CD4-positive, alpha-beta T cell (primary cell): ENCODE measurements at regions not wholly inside any gene's neighbourhood (a gene's known extent, or its start where the extent isn't known, plus 50 kb on each side); places are given as distances from the start of the nearest gene placed in this dataset.
A peak's percentile ranks its signal among the peaks of the same experiment; 100 is the strongest.

Experiments used
- ATAC-seq: fragments of 200-7000 bp; cut with Tn5 transposase; one replicate; pipeline ENCODE4 v1.10.0; 2022; ENCODE audit warnings: mild to moderate bottlenecking; ENCODE audit not compliant: poor library complexity
- CTCF ChIA-PET: fragments of 350-600 bp; sonication (Branson Sonifier 250); formaldehyde crosslinking; loops from one replicate; lab custom pipeline; 2021; ENCODE audit warnings: antibody characterized with exemption, inconsistent platforms; lab: Charles Lee
- POLR2A ChIA-PET: fragments of 350-600 bp; sonication (Branson Sonifier 250); formaldehyde crosslinking; loops from one replicate; lab custom pipeline; 2021; ENCODE audit warnings: antibody characterized with exemption, inconsistent platforms; lab: Charles Lee
- DNase-seq, 14 experiments: peaks; one replicate each; pipeline ENCODE4 v3.0.0-alpha.2; 2013 to 2020; ENCODE audit warnings: mixed read lengths in 2 of 14
- H3K27ac ChIP-seq, 2 donors: one replicate each; pipeline versions ENCODE4 v1.5.1 to v1.7.0; 2013; ENCODE audit warnings: low read length in 2 of 2, low read depth in 1 of 2, mild to moderate bottlenecking in 1 of 2
- H3K27me3 ChIP-seq, 2 experiments: 1 replicate in 1 of 2; 2 replicates in 1 of 2; pipeline versions ENCODE4 v1.6.1 to v1.7.0; 2013; ENCODE audit warnings: low read length in 2 of 2, control low read depth in 1 of 2, mild to moderate bottlenecking in 1 of 2, moderate library complexity in 1 of 2; ENCODE audit not compliant: insufficient read depth in 2 of 2, control insufficient read depth in 1 of 2
- H3K36me3 ChIP-seq: one replicate; pipeline ENCODE4 v1.6.1; 2013; ENCODE audit warnings: low read length, control low read depth; ENCODE audit not compliant: insufficient read depth
- H3K4me1 ChIP-seq: one replicate; pipeline ENCODE4 v1.6.1; 2013; ENCODE audit warnings: low read length, control low read depth; ENCODE audit not compliant: insufficient read depth
- H3K4me3 ChIP-seq: one replicate; pipeline ENCODE4 v1.5.1; 2013; ENCODE audit warnings: mild to moderate bottlenecking, low read length, moderate library complexity
- H3K9me3 ChIP-seq, 2 experiments: 1 replicate in 1 of 2; 2 replicates in 1 of 2; pipeline versions ENCODE4 v1.6.1 to v1.7.0; 2013; ENCODE audit warnings: low read length in 2 of 2, mild to moderate bottlenecking in 2 of 2, control low read depth in 1 of 2, moderate library complexity in 1 of 2; ENCODE audit not compliant: control insufficient read depth in 1 of 2, insufficient read depth in 1 of 2
- H3K27ac Mint-ChIP-seq: one replicate; pipeline ENCODE4 v1.8.0; 2020; ENCODE audit warnings: mixed read lengths
- H3K27me3 Mint-ChIP-seq: one replicate; pipeline ENCODE4 v1.8.0; 2021; ENCODE audit warnings: mixed read lengths
- H3K36me3 Mint-ChIP-seq: one replicate; pipeline ENCODE4 v1.8.0; 2021; ENCODE audit warnings: low read depth, mixed read lengths
- H3K4me1 Mint-ChIP-seq: one replicate; pipeline ENCODE4 v1.8.0; 2021; ENCODE audit warnings: low read depth, mixed read lengths
- H3K4me3 Mint-ChIP-seq: one replicate; pipeline ENCODE4 v1.8.0; 2020; ENCODE audit warnings: mild to moderate bottlenecking, mixed read lengths
- H3K9me3 Mint-ChIP-seq: one replicate; pipeline ENCODE4 v1.8.0; 2020; ENCODE audit warnings: mixed read lengths
- CTCF ChIP-seq: fragments of 200-600 bp; IDR thresholded peaks from one replicate; pipeline ENCODE4 v1.8.0; 2022; ENCODE audit warnings: antibody characterized with exemption, mild to moderate bottlenecking
- intact Hi-C, 2 experiments: fragments of 100-400 bp; cut with DNase I in 1 of 2; cut with micrococcal nuclease in 1 of 2; formaldehyde crosslinking; loops; one replicate each; pipeline versions ENCODE4 v1.15.1 to v1.9.0; 2023 to 2025; cut with DNase I, micrococcal nuclease

GRCh38 chr10:47167591-47167990, 132.4 kb upstream of the GDF10 start:
- no peak for TF ChIP-seq CTCF
- no peak overlapping the region for H3K27ac ChIP-seq
- H3K36me3 ChIP-seq: no peaks in the 10 kb centered on the region
- POLR2A ChIA-PET: interaction anchor here (2.3 to 2.5 kb wide), 2 partner anchors 41 to 120 kb away, joined by 13 to 17 read pairs; no protein-coding TSS in a partner anchor
- no peak overlapping the region for H3K4me3 ChIP-seq
- H3K4me3 Mint-ChIP-seq: peak overlapping the region; percentile 45
- no peaks in the 10 kb centered on the region for H3K9me3 Mint-ChIP-seq
- no peaks in the 10 kb centered on the region for H3K36me3 Mint-ChIP-seq
- no peaks in the 10 kb centered on the region for H3K27me3 ChIP-seq
- H3K4me1 ChIP-seq: peaks cover 31% of the 10 kb centered on the region
- H3K27ac Mint-ChIP-seq: peak overlapping the region; percentile 96
- ATAC-seq (no peak), DNase-seq (no peak)
- intact Hi-C loops: loop anchor here (5.0 to 10.0 kb wide), 5 partner anchors 40 to 140 kb away; no protein-coding TSS in a partner anchor
- H3K4me1 Mint-ChIP-seq: peaks cover 38% of the 10 kb centered on the region
- CTCF ChIA-PET: interaction anchor here (1.5 kb wide), 1 partner anchor 11 kb away, joined by 3 read pairs; no protein-coding TSS in a partner anchor
- peaks cover 0 to 7% of the 10 kb centered on the region in 2 experiments for H3K9me3 ChIP-seq
- H3K27me3 Mint-ChIP-seq: no peaks in the 10 kb centered on the region

GRCh38 chr10:47169581-47169980, 130.4 kb upstream of the GDF10 start:
- ChIA-PET POLR2A (no interaction called here), CTCF (interaction anchor here (1.0 kb wide), 1 partner anchor 122 kb away, joined by 3 read pairs; no protein-coding TSS in a partner anchor)
- Histone ChIP-seq H3K4me1 (peaks cover 25% of the 10 kb centered on the region), H3K27me3 (no peaks in the 10 kb centered on the region), H3K9me3 (peaks cover 0 to 7% of the 10 kb centered on the region in 2 experiments), H3K27ac (no peak overlapping the region), H3K4me3 (no peak overlapping the region), H3K36me3 (no peaks in the 10 kb centered on the region)
- TF ChIP-seq CTCF: no peak
- Mint-ChIP-seq H3K9me3 (no peaks in the 10 kb centered on the region), H3K4me3 (no peak overlapping the region), H3K27me3 (no peaks in the 10 kb centered on the region), H3K27ac (no peak overlapping the region), H3K36me3 (no peaks in the 10 kb centered on the region), H3K4me1 (peaks cover 35% of the 10 kb centered on the region)
- intact Hi-C loops: loop anchor here (5.0 to 10.0 kb wide), 5 partner anchors 38 to 138 kb away; no protein-coding TSS in a partner anchor
- DNase-seq (no peak), ATAC-seq (no peak)

GRCh38 chr10:47173929-47174442, 126.0 kb upstream of the GDF10 start:
- no peak for ATAC-seq
- no peak overlapping the region for H3K27ac Mint-ChIP-seq

More at GRCh38 chr10:47173929-47174442, 126.0 kb upstream of the GDF10 start:
- H3K4me3 ChIP-seq: no peak overlapping the region
- peaks cover 3% of the 10 kb centered on the region for H3K4me1 ChIP-seq
- no peaks in the 10 kb centered on the region for H3K36me3 Mint-ChIP-seq
- DNase-seq: no peak
- no peaks in the 10 kb centered on the region for H3K9me3 Mint-ChIP-seq
- CTCF ChIA-PET: no interaction called here
- TF ChIP-seq CTCF: no peak
- no peaks in the 10 kb centered on the region for H3K27me3 Mint-ChIP-seq
- no peaks in the 10 kb centered on the region for H3K9me3 ChIP-seq
- no peak overlapping the region for H3K27ac ChIP-seq
- no peaks in the 10 kb centered on the region for H3K36me3 ChIP-seq
- no peak overlapping the region for H3K4me3 Mint-ChIP-seq
- POLR2A ChIA-PET: no interaction called here
- intact Hi-C loops: no loop called here
- no peaks in the 10 kb centered on the region for H3K27me3 ChIP-seq
- H3K4me1 Mint-ChIP-seq: peaks cover 4% of the 10 kb centered on the region
